CD4-positive, alpha-beta T cell treated with Interleukin-15 for 4 hours (primary cell): ENCODE measurements at regions not wholly inside any gene's neighbourhood (a gene's known extent, or its start where the extent isn't known, plus 50 kb on each side); places are given as distances from the start of the nearest gene placed in this dataset.
"Not testable (repeated sequence)": the region's sequence is repeated elsewhere in the genome, so short reads cannot be mapped to it uniquely, and the experiment has no call there.

Experiments used
- DNase-seq: peaks from one replicate; pipeline ENCODE4 v3.0.0-alpha.2; 2020; ENCODE audit warnings: low spot score

- DNase-seq: no peak
These were observed 69.4 kb downstream of the TOMM20 start for GRCh38 chr1:235059221-235059620.

GRCh38 chr1:235058695-235059094, 69.9 kb downstream of the TOMM20 start:
- no peak for DNase-seq

- DNase-seq: no peak
These were observed 71.0 kb downstream of the TOMM20 start for GRCh38 chr1:235057385-235058306.

GRCh38 chr1:235056937-235057336, 71.7 kb downstream of the TOMM20 start:
- no peak for DNase-seq

- DNase-seq: no peak
These were observed 73.7 kb downstream of the TOMM20 start for GRCh38 chr1:235054936-235055335.

GRCh38 chr1:235054466-235054865, 74.2 kb downstream of the TOMM20 start:
- no peak for DNase-seq

- DNase-seq: no peak
These were observed 76.3 kb downstream of the TOMM20 start for GRCh38 chr1:235052067-235053008.

GRCh38 chr1:235051521-235051920, 77.1 kb downstream of the TOMM20 start:
- DNase-seq: no peak

GRCh38 chr1:235050911-235051360, 77.7 kb downstream of the TOMM20 start:
- no peak for DNase-seq

GRCh38 chr1:235049716-235050378, 78.8 kb downstream of the TOMM20 start:
- DNase-seq: not testable (repeated sequence)

GRCh38 chr1:235049217-235049616, 79.4 kb downstream of the TOMM20 start:
- no peak for DNase-seq

GRCh38 chr1:235047331-235047871, 81.2 kb downstream of the TOMM20 start:
- DNase-seq: no peak

- DNase-seq: no peak
These were observed 82.6 kb downstream of the TOMM20 start for GRCh38 chr1:235045921-235046601.

- DNase-seq: no peak
These were observed 83.5 kb downstream of the TOMM20 start for GRCh38 chr1:235045034-235045690.

GRCh38 chr1:235043234-235043633, 85.4 kb downstream of the TOMM20 start:
- DNase-seq: no peak

GRCh38 chr1:235038701-235039100, 89.9 kb downstream of the TOMM20 start:
- DNase-seq: no peak

- no peak for DNase-seq
These were observed 92.7 kb downstream of the TOMM20 start for GRCh38 chr1:235035928-235036327.

GRCh38 chr1:235030919-235031596, 97.6 kb downstream of the TOMM20 start:
- no peak for DNase-seq

GRCh38 chr1:235027862-235028250, 100.8 kb downstream of the TOMM20 start:
- no peak for DNase-seq
